ENCODE measurements at regions not wholly inside any gene's neighbourhood (a gene's known extent, or its start where the extent isn't known, plus 50 kb on each side); places are given as distances from the start of the nearest gene placed in this dataset.

DNA sequence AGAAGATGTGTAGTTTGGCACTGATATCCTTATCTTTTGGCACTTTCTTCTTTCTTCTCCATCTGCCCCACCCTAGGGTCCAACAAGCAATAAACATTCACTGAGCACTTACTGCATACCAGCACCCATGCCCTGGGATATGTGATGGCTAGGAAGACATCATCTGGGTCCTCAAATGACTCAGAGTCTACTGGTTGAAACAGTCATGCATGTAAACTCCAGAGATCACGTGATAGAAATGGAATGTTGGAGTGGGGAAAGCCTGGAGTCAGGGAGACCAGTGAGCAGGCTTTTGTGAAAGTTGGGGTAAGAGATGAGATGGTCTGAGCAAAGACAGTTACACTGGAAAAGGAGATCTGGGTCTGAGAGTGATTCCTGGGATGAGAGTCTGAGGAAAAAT lies 724.9 kb upstream of the TENM4 start:
- Histone ChIP-seq H3K4me3 (ENCODE audit: low read length) (no peak overlapping the region), H3K36me3 (ENCODE audit: control insufficient read depth, insufficient read depth, low read length) (no peaks in the 10 kb centered on the region), H3K27ac (ENCODE audit: low read depth, low read length) (no peak overlapping the region), H3K4me1 (ENCODE audit: control insufficient read depth, insufficient read depth, low read length) (no peaks in the 10 kb centered on the region), H3K9ac (ENCODE audit: extremely low read depth, low read length, poor library complexity, severe bottlenecking) (no peak overlapping the region), H3K27me3 (ENCODE audit: control insufficient read depth, insufficient read depth, low read length, poor library complexity, severe bottlenecking) (no peaks in the 10 kb centered on the region), H3K9me3 (ENCODE audit: control insufficient read depth, low read length) (no peaks in the 10 kb centered on the region)
- Mint-ChIP-seq H3K9me3 (peaks cover 4% of the 10 kb centered on the region), H3K36me3 (ENCODE audit: low read depth) (no peaks in the 10 kb centered on the region), H3K4me3 (no peak overlapping the region), H3K27ac (no peak overlapping the region), H3K27me3 (ENCODE audit: insufficient read depth) (peaks cover 9% of the 10 kb centered on the region), H3K4me1 (peaks cover 5% of the 10 kb centered on the region)
- WGBS, 2 experiments (ENCODE audit: insufficient coverage in 1 of 2, insufficient read length in 1 of 2), result 83 to 100% methylated on average over 1 of the region's 1 CpG
- no peak for DNase-seq
- TF ChIP-seq, protein P1, sequence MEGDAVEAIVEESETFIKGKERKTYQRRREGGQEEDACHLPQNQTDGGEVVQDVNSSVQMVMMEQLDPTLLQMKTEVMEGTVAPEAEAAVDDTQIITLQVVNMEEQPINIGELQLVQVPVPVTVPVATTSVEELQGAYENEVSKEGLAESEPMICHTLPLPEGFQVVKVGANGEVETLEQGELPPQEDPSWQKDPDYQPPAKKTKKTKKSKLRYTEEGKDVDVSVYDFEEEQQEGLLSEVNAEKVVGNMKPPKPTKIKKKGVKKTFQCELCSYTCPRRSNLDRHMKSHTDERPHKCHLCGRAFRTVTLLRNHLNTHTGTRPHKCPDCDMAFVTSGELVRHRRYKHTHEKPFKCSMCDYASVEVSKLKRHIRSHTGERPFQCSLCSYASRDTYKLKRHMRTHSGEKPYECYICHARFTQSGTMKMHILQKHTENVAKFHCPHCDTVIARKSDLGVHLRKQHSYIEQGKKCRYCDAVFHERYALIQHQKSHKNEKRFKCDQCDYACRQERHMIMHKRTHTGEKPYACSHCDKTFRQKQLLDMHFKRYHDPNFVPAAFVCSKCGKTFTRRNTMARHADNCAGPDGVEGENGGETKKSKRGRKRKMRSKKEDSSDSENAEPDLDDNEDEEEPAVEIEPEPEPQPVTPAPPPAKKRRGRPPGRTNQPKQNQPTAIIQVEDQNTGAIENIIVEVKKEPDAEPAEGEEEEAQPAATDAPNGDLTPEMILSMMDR (conservative IDR thresholded peaks at IDR 0.05), result no peak

DNA sequence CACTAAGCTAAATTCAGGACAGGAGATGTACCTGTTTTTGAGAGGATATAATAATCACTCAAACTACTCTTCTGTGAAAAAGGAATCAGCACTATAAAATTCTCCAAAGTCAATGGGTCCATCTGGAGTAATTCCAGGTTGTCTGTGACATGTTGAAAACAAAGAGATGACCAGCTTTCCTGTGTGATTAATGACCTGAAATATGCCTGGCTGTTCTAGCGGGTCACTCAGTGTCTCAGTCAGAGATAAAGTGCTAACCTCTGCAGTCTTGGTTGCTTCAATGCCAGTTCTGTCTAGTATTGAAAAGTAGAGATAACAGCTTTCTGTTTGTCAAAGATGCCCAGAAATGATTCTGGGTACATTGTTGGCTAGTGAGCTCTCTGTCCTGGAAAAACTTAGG lies 722.6 kb upstream of the TENM4 start:
- Histone ChIP-seq H3K9me3 (ENCODE audit: control insufficient read depth, low read length) (no peaks in the 10 kb centered on the region), H3K4me1 (ENCODE audit: control insufficient read depth, insufficient read depth, low read length) (no peaks in the 10 kb centered on the region), H3K36me3 (ENCODE audit: control insufficient read depth, insufficient read depth, low read length) (no peaks in the 10 kb centered on the region), H3K27me3 (ENCODE audit: control insufficient read depth, insufficient read depth, low read length, poor library complexity, severe bottlenecking) (peaks cover 2% of the 10 kb centered on the region), H3K9ac (ENCODE audit: extremely low read depth, low read length, poor library complexity, severe bottlenecking) (no peak overlapping the region), H3K27ac (ENCODE audit: low read depth, low read length) (no peak overlapping the region), H3K4me3 (ENCODE audit: low read length) (no peak overlapping the region)
- Mint-ChIP-seq H3K27me3 (ENCODE audit: insufficient read depth) (peaks cover 14% of the 10 kb centered on the region), H3K36me3 (ENCODE audit: low read depth) (no peaks in the 10 kb centered on the region), H3K4me1 (peaks cover 5% of the 10 kb centered on the region), H3K9me3 (no peaks in the 10 kb centered on the region), H3K4me3 (no peak overlapping the region), H3K27ac (no peak overlapping the region)
- TF ChIP-seq, protein P1 (conservative IDR thresholded peaks at IDR 0.05), result no peak
- DNase-seq, result no peak
- 90 to 92% methylated on average over 1 of the region's 1 CpG for WGBS, 2 experiments (ENCODE audit: insufficient coverage in 1 of 2, insufficient read length in 1 of 2)

DNA sequence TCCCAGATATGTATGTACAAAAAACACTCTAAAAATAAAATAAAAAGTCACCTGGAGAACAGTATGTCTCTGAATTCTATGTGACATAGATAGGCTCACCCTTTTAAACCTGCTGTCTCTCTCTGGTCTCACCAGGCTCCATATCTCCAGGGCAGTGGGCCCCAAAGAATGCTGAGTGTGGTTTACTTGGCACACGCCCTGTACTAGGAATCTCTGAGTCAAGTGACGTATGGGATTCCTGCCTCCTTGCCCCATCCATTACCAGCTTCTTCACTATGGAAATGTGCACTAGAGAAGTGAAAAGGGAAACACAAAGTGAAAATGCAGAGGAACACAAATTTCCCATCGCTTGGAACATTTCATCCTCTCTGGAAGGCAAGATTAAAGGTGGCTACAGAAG lies 722.2 kb upstream of the TENM4 start:
- peaks cover 17% of the 10 kb centered on the region for H3K27me3 Mint-ChIP-seq (ENCODE audit: insufficient read depth)
- DNase-seq, result no peak
- no peak overlapping the region for H3K27ac Mint-ChIP-seq
- 91% methylated on average over 3 of the region's 3 CpGs; no CpG with 5 or more reads in 1 of the 2 experiments for WGBS, 2 experiments (ENCODE audit: insufficient coverage in 1 of 2, insufficient read length in 1 of 2)
- no peaks in the 10 kb centered on the region for H3K9me3 ChIP-seq (ENCODE audit: control insufficient read depth, low read length)
- no peak overlapping the region for H3K9ac ChIP-seq (ENCODE audit: extremely low read depth, low read length, poor library complexity, severe bottlenecking)
- no peaks in the 10 kb centered on the region for H3K4me1 ChIP-seq (ENCODE audit: control insufficient read depth, insufficient read depth, low read length)
- peaks cover 6% of the 10 kb centered on the region for H3K27me3 ChIP-seq (ENCODE audit: control insufficient read depth, insufficient read depth, low read length, poor library complexity, severe bottlenecking)
- no peaks in the 10 kb centered on the region for H3K9me3 Mint-ChIP-seq
- TF ChIP-seq, protein P1 (conservative IDR thresholded peaks at IDR 0.05), result no peak
- H3K36me3 ChIP-seq (ENCODE audit: control insufficient read depth, insufficient read depth, low read length), result no peaks in the 10 kb centered on the region
- no peak overlapping the region for H3K27ac ChIP-seq (ENCODE audit: low read depth, low read length)
- H3K4me1 Mint-ChIP-seq, result peaks cover 5% of the 10 kb centered on the region
- H3K4me3 ChIP-seq (ENCODE audit: low read length), result no peak overlapping the region
- no peak overlapping the region for H3K4me3 Mint-ChIP-seq
- H3K36me3 Mint-ChIP-seq (ENCODE audit: low read depth), result no peaks in the 10 kb centered on the region

All from endodermal cell (in vitro differentiated cells).